Inflammatory macrophage (primary cell): ENCODE measurements at regions not wholly inside any gene's neighbourhood (a gene's known extent, or its start where the extent isn't known, plus 50 kb on each side); places are given as distances from the start of the nearest gene placed in this dataset.
"Not testable (repeated sequence)": the region's sequence is repeated elsewhere in the genome, so short reads cannot be mapped to it uniquely, and the experiment has no call there.

Experiments used
- DNase-seq, 2 donors: peaks; one replicate each; pipeline ENCODE4 v3.0.0-alpha.2; 2020 to 2022

- peak; percentile 74 to 84 for DNase-seq
These were observed 79.5 kb downstream of the FAM161A start for GRCh38 chr2:61774351-61774750.

- DNase-seq: peak in 1 of 2 donors; percentile 31
These were observed 81.7 kb downstream of the FAM161A start for GRCh38 chr2:61771904-61772845.

GRCh38 chr2:61770746-61771145 lies 83.1 kb downstream of the FAM161A start:
- no peak for DNase-seq

- no peak for DNase-seq
These were observed 83.6 kb downstream of the FAM161A start for GRCh38 chr2:61770298-61770697.

- no peak for DNase-seq
These were observed 84.7 kb downstream of the FAM161A start for GRCh38 chr2:61769093-61769675.

- DNase-seq: peak; percentile 99
These were observed 89.6 kb downstream of the FAM161A start for GRCh38 chr2:61764035-61764800.

GRCh38 chr2:61763605-61764034 lies 90.2 kb downstream of the FAM161A start:
- DNase-seq: peak; percentile 69 to 90

GRCh38 chr2:61762292-61762691 lies 91.6 kb downstream of the FAM161A start:
- no peak for DNase-seq

GRCh38 chr2:61759718-61760117 lies 94.1 kb downstream of the FAM161A start:
- DNase-seq: peak; percentile 48 to 51

GRCh38 chr2:61759005-61759404 lies 94.9 kb downstream of the FAM161A start:
- DNase-seq: peak; percentile 73 to 75

GRCh38 chr2:61758159-61758558 lies 95.7 kb downstream of the FAM161A start:
- no peak for DNase-seq

- no peak for DNase-seq
These were observed 100.3 kb downstream of the FAM161A start for GRCh38 chr2:61753512-61753911.

GRCh38 chr2:61750624-61751023 lies 103.2 kb downstream of the FAM161A start:
- DNase-seq: no peak

GRCh38 chr2:61742955-61743354 lies 110.9 kb downstream of the FAM161A start:
- no peak for DNase-seq

- no peak for DNase-seq
These were observed 116.0 kb downstream of the FAM161A start for GRCh38 chr2:61737841-61738240.

GRCh38 chr2:61736953-61737352 lies 116.9 kb downstream of the FAM161A start:
- no peak for DNase-seq

- no peak for DNase-seq
These were observed 120.3 kb downstream of the FAM161A start for GRCh38 chr2:61733563-61733962.

- DNase-seq: no peak
These were observed 121.1 kb downstream of the FAM161A start for GRCh38 chr2:61732787-61733186.

GRCh38 chr2:61727746-61728145 lies 126.1 kb downstream of the FAM161A start:
- peak; percentile 4 to 32 for DNase-seq

- peak in 1 of 2 donors; percentile 4 for DNase-seq
These were observed 127.2 kb downstream of the FAM161A start for GRCh38 chr2:61726456-61727209.

GRCh38 chr2:61723364-61723763 lies 130.5 kb downstream of the FAM161A start:
- not testable (repeated sequence) for DNase-seq

GRCh38 chr2:61722800-61723199 lies 131.1 kb downstream of the FAM161A start:
- no peak for DNase-seq
